Fibroblast of mammary gland (primary cell): ENCODE measurements at regions not wholly inside any gene's neighbourhood (a gene's known extent, or its start where the extent isn't known, plus 50 kb on each side); places are given as distances from the start of the nearest gene placed in this dataset.

Source experiments
- DNase-seq: peaks from one replicate; pipeline ENCODE4 v3.0.0-alpha.2; 2010; ENCODE audit warnings: low read depth
- H3K4me3 ChIP-seq: 2 replicates; pipeline ENCODE4 v1.5.1; 2011; ENCODE audit warnings: low read depth, mild to moderate bottlenecking, low read length, moderate library complexity; ENCODE audit not compliant: control insufficient read depth
- TF ChIP-seq, protein P1 (sequence below): conservative IDR thresholded peaks from 2 replicates; pipeline ENCODE4 v1.5.1; 2011; ENCODE audit warnings: low read depth, low read length, inconsistent platforms; ENCODE audit not compliant: control insufficient read depth, insufficient read depth

DNA sequence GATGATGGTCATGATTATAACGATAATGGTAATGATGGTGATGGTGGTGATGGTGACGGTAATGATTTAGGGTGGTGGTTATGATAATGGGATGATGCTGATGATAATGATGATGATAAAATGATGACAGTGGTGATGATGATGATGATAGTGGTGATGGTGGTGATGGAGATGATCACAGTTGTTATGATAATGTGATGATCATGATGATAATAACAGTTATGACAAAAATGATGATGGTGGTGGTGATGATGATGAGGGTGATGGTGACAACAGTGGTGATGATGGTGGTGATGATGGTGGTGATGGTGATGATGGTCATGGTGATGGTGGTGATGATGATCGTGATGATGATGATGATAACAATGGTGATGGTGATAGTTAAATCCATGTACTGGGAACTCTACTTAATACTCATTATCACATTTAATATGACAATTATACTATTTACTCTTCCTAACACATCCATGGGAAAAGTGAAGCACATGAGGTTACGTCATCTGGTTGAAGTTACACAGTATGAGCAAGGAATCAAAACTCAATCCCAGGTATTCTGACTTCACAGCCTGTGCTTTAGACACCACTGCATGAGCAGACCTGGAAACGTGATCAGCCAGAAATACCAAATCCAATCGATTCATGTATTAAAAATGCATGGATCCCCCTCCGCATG is 322.2 kb downstream of the BRD1 start:
- TF ChIP-seq, protein P1, sequence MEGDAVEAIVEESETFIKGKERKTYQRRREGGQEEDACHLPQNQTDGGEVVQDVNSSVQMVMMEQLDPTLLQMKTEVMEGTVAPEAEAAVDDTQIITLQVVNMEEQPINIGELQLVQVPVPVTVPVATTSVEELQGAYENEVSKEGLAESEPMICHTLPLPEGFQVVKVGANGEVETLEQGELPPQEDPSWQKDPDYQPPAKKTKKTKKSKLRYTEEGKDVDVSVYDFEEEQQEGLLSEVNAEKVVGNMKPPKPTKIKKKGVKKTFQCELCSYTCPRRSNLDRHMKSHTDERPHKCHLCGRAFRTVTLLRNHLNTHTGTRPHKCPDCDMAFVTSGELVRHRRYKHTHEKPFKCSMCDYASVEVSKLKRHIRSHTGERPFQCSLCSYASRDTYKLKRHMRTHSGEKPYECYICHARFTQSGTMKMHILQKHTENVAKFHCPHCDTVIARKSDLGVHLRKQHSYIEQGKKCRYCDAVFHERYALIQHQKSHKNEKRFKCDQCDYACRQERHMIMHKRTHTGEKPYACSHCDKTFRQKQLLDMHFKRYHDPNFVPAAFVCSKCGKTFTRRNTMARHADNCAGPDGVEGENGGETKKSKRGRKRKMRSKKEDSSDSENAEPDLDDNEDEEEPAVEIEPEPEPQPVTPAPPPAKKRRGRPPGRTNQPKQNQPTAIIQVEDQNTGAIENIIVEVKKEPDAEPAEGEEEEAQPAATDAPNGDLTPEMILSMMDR, result no peak
- DNase-seq, result no peak
- no peak overlapping the region for H3K4me3 ChIP-seq

DNA sequence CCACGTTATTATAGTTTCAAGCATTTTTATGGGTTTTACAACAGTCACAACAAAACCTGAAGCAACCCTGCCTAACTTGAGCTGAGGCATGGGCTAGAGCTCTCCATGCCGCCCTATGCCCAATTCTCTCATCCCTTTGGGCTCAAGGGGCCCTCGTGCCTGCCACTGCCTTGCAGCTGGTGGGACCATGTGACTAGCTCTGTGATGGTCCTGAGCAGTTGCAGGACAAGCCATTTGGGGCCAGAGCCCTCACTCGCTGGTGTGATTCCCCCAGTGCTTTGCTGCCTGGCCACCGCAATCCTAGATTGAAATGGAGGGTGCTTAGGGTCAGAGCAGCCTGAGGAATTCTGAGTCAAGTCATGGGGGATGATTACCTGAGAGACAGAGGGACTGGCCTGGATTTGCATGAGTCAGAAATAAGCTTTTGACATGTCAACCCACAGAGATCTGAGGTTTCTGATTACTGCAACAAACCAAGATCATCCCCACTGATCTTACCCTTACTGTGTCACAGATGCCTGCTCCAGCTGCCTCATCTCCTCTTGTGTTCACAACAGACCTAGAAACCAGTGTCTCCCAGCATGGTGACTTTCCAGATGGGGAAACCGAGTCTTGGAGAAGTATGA is 323.7 kb downstream of the BRD1 start:
- no peak for DNase-seq
- TF ChIP-seq, protein P1, result no peak
- H3K4me3 ChIP-seq, result no peak overlapping the region

DNA sequence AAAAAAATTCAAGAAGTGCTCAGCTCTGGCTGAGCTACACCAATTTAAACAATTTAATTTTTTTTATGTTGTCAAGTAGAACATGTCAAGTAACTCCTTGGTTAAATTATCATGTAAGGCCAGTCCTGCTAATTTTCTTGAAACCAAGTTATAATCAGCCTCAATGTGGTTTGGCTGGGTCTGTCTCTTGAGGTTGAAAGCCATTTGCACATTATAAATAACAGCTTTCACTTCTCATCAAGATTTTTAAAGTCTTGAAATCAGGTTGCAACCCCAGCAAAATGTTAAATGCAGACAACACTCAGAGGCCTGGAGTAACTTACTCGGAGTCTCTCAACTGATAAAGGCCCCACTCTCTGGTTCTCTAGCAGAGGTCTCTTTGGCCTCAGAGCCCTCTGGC is 324.4 kb downstream of the BRD1 start:
- no peak for DNase-seq
- H3K4me3 ChIP-seq, result no peak overlapping the region
- TF ChIP-seq, protein P1, result no peak

DNA sequence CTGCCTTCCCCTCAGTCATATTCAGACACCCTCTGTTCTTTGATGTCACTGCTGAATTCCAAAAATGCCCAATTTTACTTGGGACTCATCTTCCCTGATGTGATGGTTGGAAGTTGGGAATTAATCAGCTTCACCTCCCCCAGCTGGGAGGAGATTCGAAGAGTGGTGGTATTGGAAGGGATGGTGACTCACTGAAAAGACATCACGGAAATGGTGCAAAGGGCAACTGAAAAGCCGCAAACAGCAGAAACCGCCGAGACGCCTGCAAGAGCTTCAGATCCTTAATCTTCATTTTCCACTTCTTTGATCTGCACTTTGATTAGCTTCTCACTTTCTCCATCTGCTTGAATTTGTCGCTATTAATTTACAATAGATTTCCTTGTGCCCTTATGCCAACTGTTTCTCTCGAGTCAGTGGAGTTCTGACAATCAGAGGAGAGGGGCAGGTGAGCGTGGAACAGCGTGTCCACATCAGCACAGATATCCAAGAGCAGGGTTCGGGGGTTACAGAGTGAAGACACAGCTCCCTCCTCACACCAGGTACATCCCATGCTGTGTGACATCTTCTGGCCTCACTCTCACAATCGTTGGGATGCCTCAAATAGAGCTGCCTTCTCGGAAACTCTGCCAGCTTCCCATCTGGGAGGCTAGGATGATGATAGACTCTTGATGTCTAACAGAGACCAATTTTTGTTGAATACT is 325.4 kb downstream of the BRD1 start:
- H3K4me3 ChIP-seq, result no peak overlapping the region
- TF ChIP-seq, protein P1, result no peak
- peak; percentile 24 for DNase-seq

DNA sequence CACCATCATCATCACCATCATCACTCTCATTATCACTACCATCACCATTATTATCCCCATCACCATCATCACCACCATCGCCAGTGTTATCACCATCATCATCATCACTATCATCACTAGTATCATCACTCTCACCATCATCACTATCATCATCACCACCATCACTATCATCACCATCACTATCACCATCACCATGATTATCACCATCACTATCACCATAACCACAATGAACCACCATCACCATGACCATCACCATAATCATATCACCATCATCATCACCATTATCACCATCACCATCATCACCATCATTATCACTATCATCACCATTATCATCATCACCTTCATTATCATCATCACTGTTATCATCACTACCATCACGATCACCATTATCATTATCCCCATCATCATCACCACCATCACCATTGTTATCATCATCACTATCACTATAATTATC is 326.7 kb downstream of the BRD1 start:
- TF ChIP-seq, protein P1, result no peak
- no peak for DNase-seq
- no peak overlapping the region for H3K4me3 ChIP-seq

DNA sequence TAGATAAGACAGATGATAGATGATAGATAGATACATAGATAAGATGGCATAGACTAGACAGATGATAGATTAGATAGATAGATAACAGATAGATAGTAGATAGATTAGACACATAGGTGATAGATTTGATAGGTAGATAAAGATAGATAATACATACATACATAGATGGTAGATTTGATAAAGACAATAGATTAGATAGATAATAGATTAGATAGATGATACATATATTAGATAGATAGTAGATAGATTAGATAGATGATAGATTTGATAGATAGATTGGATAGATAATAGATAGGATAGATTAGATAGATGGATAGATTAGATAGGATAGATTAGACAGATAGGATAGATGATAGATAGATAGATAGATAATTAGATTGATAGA is 327.6 kb downstream of the BRD1 start:
- no peak overlapping the region for H3K4me3 ChIP-seq
- DNase-seq, result no peak
- TF ChIP-seq, protein P1, result no peak
